Neural progenitor cell (in vitro differentiated cells): ENCODE measurements at regions not wholly inside any gene's neighbourhood (a gene's known extent, or its start where the extent isn't known, plus 50 kb on each side); places are given as distances from the start of the nearest gene placed in this dataset.

ENCODE experiments used
- EZH2 ChIP-seq: fragments of 200-600 bp; sonication (generic); IDR thresholded peaks from 2 replicates; pipeline ENCODE4 v1.6.1; 2017; ENCODE audit warnings: antibody characterized with exemption, mild to moderate bottlenecking, moderate library complexity
- EZH2phosphoT487 ChIP-seq: fragments of 200-600 bp; sonication (generic); IDR thresholded peaks from 2 replicates; pipeline ENCODE4 v1.6.1; 2017; ENCODE audit warnings: antibody characterized with exemption
- TF ChIP-seq, protein P1 (sequence below): fragments of 200-600 bp; sonication (generic); IDR thresholded peaks from 2 replicates; pipeline ENCODE4 v1.5.1; 2017; ENCODE audit warnings: antibody characterized with exemption, mild to moderate bottlenecking

DNA sequence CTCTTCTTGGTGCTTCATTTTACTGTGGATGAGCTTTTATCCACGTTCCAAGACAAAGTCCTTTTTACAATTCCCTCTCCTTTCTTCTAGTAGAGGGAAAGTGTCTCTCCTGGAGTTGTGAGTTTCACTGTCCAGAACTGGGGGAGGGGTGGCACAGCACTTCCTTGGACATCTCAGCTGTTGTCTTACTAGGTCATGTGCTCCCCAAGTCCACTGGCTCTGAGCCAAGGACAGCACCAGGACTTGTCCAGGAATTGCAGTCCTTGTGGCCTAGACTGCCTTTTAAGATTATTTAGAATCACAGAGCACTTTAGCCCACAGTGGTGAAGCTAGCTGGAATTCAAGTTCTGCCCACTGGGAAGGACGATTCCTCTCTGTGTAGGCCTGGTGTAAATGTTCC, 700.2 kb upstream of the PTPRD start:
- TF ChIP-seq, protein P1, sequence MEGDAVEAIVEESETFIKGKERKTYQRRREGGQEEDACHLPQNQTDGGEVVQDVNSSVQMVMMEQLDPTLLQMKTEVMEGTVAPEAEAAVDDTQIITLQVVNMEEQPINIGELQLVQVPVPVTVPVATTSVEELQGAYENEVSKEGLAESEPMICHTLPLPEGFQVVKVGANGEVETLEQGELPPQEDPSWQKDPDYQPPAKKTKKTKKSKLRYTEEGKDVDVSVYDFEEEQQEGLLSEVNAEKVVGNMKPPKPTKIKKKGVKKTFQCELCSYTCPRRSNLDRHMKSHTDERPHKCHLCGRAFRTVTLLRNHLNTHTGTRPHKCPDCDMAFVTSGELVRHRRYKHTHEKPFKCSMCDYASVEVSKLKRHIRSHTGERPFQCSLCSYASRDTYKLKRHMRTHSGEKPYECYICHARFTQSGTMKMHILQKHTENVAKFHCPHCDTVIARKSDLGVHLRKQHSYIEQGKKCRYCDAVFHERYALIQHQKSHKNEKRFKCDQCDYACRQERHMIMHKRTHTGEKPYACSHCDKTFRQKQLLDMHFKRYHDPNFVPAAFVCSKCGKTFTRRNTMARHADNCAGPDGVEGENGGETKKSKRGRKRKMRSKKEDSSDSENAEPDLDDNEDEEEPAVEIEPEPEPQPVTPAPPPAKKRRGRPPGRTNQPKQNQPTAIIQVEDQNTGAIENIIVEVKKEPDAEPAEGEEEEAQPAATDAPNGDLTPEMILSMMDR, result no peak
- TF ChIP-seq EZH2 (no peak), EZH2phosphoT487 (no peak)
